ENCODE measurements at regions not wholly inside any gene's neighbourhood (a gene's known extent, or its start where the extent isn't known, plus 50 kb on each side); places are given as distances from the start of the nearest gene placed in this dataset.

- no peak for DNase-seq
Measured at GRCh38 chr5:112668911-112669310, 68.8 kb upstream of the APC start.

- DNase-seq = no peak
Measured at GRCh38 chr5:112669328-112669963, 68.2 kb upstream of the APC start.

- no peak for DNase-seq
Measured at GRCh38 chr5:112671687-112672086, 66.0 kb upstream of the APC start.

GRCh38 chr5:112681481-112681908, 56.2 kb upstream of the APC start:
- no peak for DNase-seq

- no peak for DNase-seq
Measured at GRCh38 chr5:112682621-112683061, 55.0 kb upstream of the APC start.

GRCh38 chr5:112684121-112684520, 53.6 kb upstream of the APC start:
- no peak for DNase-seq

- DNase-seq = no peak
Measured at GRCh38 chr5:112684737-112685136, 52.9 kb upstream of the APC start.

GRCh38 chr5:112685386-112685785, 52.3 kb upstream of the APC start:
- DNase-seq = no peak

- no peak for DNase-seq
Measured at GRCh38 chr5:112685931-112686330, 51.8 kb upstream of the APC start.

GRCh38 chr5:112686675-112687074, 51.0 kb upstream of the APC start:
- DNase-seq = no peak

GRCh38 chr5:112687306-112687705, 50.4 kb upstream of the APC start:
- DNase-seq = no peak

All from hematopoietic multipotent progenitor cell treated with erythropoietin and hydrocortisone succinate and interleukin-3 and kit ligand, for 6 days (in vitro differentiated cells).